ENCODE measurements at regions not wholly inside any gene's neighbourhood (a gene's known extent, or its start where the extent isn't known, plus 50 kb on each side); places are given as distances from the start of the nearest gene placed in this dataset.

- ATAC-seq = peak; percentile 55
- POLR2A ChIA-PET = interaction anchor here (0.6 kb wide), 1 partner anchor 1550 kb away, joined by 4 read pairs; no protein-coding TSS in a partner anchor
Observed at GRCh38 chr10:10855151-10855581, 162.5 kb upstream of the CELF2 start.

GRCh38 chr10:10860455-10860976 is 157.2 kb upstream of the CELF2 start:
- Histone ChIP-seq H3K4me1 (ENCODE audit: control insufficient read depth, insufficient read depth, low read length) (no peaks in the 10 kb centered on the region), H3K27me3 (replicated peaks in 1 of 2; ENCODE audit: control insufficient read depth in 2 of 2, insufficient read depth in 2 of 2, low read length in 1 of 2) (no peaks in the 10 kb centered on the region), H3K9me3 (replicated peaks; ENCODE audit: control insufficient read depth, insufficient read depth, low read length) (no peaks in the 10 kb centered on the region; the same call in 2 of the 3 replicates), H2AFZ (ENCODE audit: control insufficient read depth, low read depth, low read length) (no peak overlapping the region), H3K9ac (ENCODE audit: control insufficient read depth, insufficient read depth, low read length) (no peak overlapping the region), H3K36me3 (ENCODE audit: control insufficient read depth in 2 of 2, insufficient read depth in 2 of 2, low read length in 1 of 2) (no peaks in the 10 kb centered on the region), H3K4me2 (ENCODE audit: control insufficient read depth, insufficient read depth) (no peak overlapping the region), H4K20me1 (ENCODE audit: control insufficient read depth, insufficient read depth) (no peaks in the 10 kb centered on the region), H3K79me2 (ENCODE audit: control insufficient read depth, insufficient read depth, low read length) (no peaks in the 10 kb centered on the region), H3K4me3 (no peak overlapping the region), H3K27ac (ENCODE audit: control insufficient read depth, insufficient read depth) (no peak overlapping the region)
- ChIA-PET CTCF (no interaction called here), RAD21 (ENCODE audit: unreplicated experiment) (interaction anchor here (0.6 kb wide), 1 partner anchor 375 kb away, joined by 3 read pairs; no protein-coding TSS in a partner anchor), SMC1A (ENCODE audit: uncharacterized antibody, unreplicated experiment) (interaction anchor here (0.9 kb wide), 1 partner anchor 11 kb away, joined by 4 read pairs; no protein-coding TSS in a partner anchor), POLR2A (no interaction called here)
- FAIRE-seq (no peak), DNase-seq (ENCODE audit: low read depth, low spot score) (no peak), ATAC-seq (no peak)
- WGBS (ENCODE audit: insufficient coverage, insufficient replicate concordance, low lambda C conversion rate, missing lambda C conversion rate) = 0% methylated on average over 2 of the region's 2 CpGs
- intact Hi-C loops (cut with micrococcal nuclease; ENCODE audit: unreplicated experiment) = no loop called here
- in situ Hi-C loops (cut with MboI) = no loop called here
- TF ChIP-seq ESRRA (IDR thresholded peaks at IDR 0.05; ENCODE audit: low read length) = no peak
- no peak for TF ChIP-seq STAT3 (IDR thresholded peaks at IDR 0.05; ENCODE audit: low read depth, low read length)
- peak in 1 of 2 experiments; percentile 40; a peak in 1 of 4 replicates for TF ChIP-seq SRF (IDR thresholded peaks at IDR 0.05; ENCODE audit: low read depth in 2 of 2, low read length in 2 of 2)
- no peak for TF ChIP-seq KDM1A (IDR thresholded peaks at IDR 0.05; ENCODE audit: borderline replicate concordance)
- no peak for TF ChIP-seq RELA (IDR thresholded peaks at IDR 0.05; ENCODE audit: borderline replicate concordance, partially characterized antibody)
- no TSS peak for BruUV-seq (replicated peaks)

More at GRCh38 chr10:10855151-10855581, 162.5 kb upstream of the CELF2 start:
- Histone ChIP-seq H4K20me1 (ENCODE audit: control insufficient read depth, insufficient read depth) (no peaks in the 10 kb centered on the region), H3K79me2 (ENCODE audit: control insufficient read depth, insufficient read depth, low read length) (no peaks in the 10 kb centered on the region), H3K27ac (ENCODE audit: control insufficient read depth, insufficient read depth) (no peak overlapping the region), H3K9ac (ENCODE audit: control insufficient read depth, insufficient read depth, low read length) (no peak overlapping the region), H3K4me3 (no peak overlapping the region), H3K36me3 (ENCODE audit: control insufficient read depth in 2 of 2, insufficient read depth in 2 of 2, low read length in 1 of 2) (no peaks in the 10 kb centered on the region), H3K4me2 (ENCODE audit: control insufficient read depth, insufficient read depth) (peak overlapping the region; percentile 38; the same call in 1 of the 2 replicates), H2AFZ (ENCODE audit: control insufficient read depth, low read depth, low read length) (no peak overlapping the region), H3K9me3 (replicated peaks; ENCODE audit: control insufficient read depth, insufficient read depth, low read length) (no peaks in the 10 kb centered on the region; the same call in 2 of the 3 replicates), H3K4me1 (ENCODE audit: control insufficient read depth, insufficient read depth, low read length) (peaks cover 7% of the 10 kb centered on the region), H3K27me3 (replicated peaks in 1 of 2; ENCODE audit: control insufficient read depth in 2 of 2, insufficient read depth in 2 of 2, low read length in 1 of 2) (no peaks in the 10 kb centered on the region)
- intact Hi-C loops (cut with micrococcal nuclease; ENCODE audit: unreplicated experiment) (no loop called here), in situ Hi-C loops (cut with MboI) (no loop called here)
- BruUV-seq (replicated peaks) = no TSS peak
- SMC1A ChIA-PET (ENCODE audit: uncharacterized antibody, unreplicated experiment) = interaction anchor here (0.6 kb wide), 1 partner anchor 939 kb away, joined by 3 read pairs; no protein-coding TSS in a partner anchor
- RAD21 ChIA-PET (ENCODE audit: unreplicated experiment) = no interaction called here
- DNase-seq (ENCODE audit: low read depth, low spot score) (no peak), FAIRE-seq (peak; percentile 38)
- WGBS (ENCODE audit: insufficient coverage, insufficient replicate concordance, low lambda C conversion rate, missing lambda C conversion rate) = 0% methylated on average over 1 of the region's 1 CpG
- CTCF ChIA-PET = no interaction called here
- peak; percentile 71 for TF ChIP-seq SPI1 (IDR thresholded peaks at IDR 0.05; ENCODE audit: borderline replicate concordance, insufficient read depth, low read depth, low read length)
- TF ChIP-seq MXI1 (IDR thresholded peaks at IDR 0.05; ENCODE audit: low read depth, low read length) = no peak
